KMS-11 (cell line): ENCODE measurements at regions not wholly inside any gene's neighbourhood (a gene's known extent, or its start where the extent isn't known, plus 50 kb on each side); places are given as distances from the start of the nearest gene placed in this dataset.

Experiments
- H2AFZ ChIP-seq: fragments of 200-600 bp; sonication (generic); 2 replicates; pipeline ENCODE4 v1.6.1; 2016; ENCODE audit warnings: antibody characterized with exemption, mixed run types, low read depth
- H3K27ac ChIP-seq: fragments of 200-600 bp; sonication (generic); 2 replicates; pipeline ENCODE4 v1.6.1; 2016; ENCODE audit warnings: mild to moderate bottlenecking, mixed run types
- H3K27me3 ChIP-seq: fragments of 200-600 bp; sonication (generic); 2 replicates; pipeline ENCODE4 v1.6.1; 2017; ENCODE audit warnings: mild to moderate bottlenecking, low read depth, mixed run types, moderate library complexity; ENCODE audit not compliant: insufficient read depth
- H3K36me3 ChIP-seq: fragments of 200-600 bp; sonication (generic); 2 replicates; pipeline ENCODE4 v1.6.1; 2017; ENCODE audit warnings: mild to moderate bottlenecking, mixed run types; ENCODE audit not compliant: insufficient read depth
- H3K4me1 ChIP-seq: fragments of 200-600 bp; sonication (generic); 2 replicates; pipeline ENCODE4 v1.6.1; 2016; ENCODE audit warnings: mild to moderate bottlenecking, low read depth, mixed run types; ENCODE audit not compliant: poor library complexity, severe bottlenecking
- H3K4me2 ChIP-seq: fragments of 200-600 bp; sonication (generic); 2 replicates; pipeline ENCODE4 v1.7.0; 2016; ENCODE audit warnings: mild to moderate bottlenecking, mixed run types
- H3K4me3 ChIP-seq: fragments of 200-600 bp; sonication (generic); IDR thresholded peaks from 2 replicates; pipeline ENCODE4 v1.6.1; 2017; ENCODE audit warnings: low read depth, low read length, mixed read lengths; ENCODE audit not compliant: insufficient read depth
- H3K79me2 ChIP-seq: fragments of 200-600 bp; sonication (generic); 2 replicates; pipeline ENCODE4 v1.6.1; 2016; ENCODE audit warnings: low read depth, mixed run types; ENCODE audit not compliant: insufficient read depth
- H3K9ac ChIP-seq: fragments of 200-600 bp; sonication (generic); 2 replicates; pipeline ENCODE4 v1.6.1; 2016; ENCODE audit warnings: mild to moderate bottlenecking, mixed run types
- H4K20me1 ChIP-seq: fragments of 200-600 bp; sonication (generic); 2 replicates; pipeline ENCODE4 v1.6.1; 2016; ENCODE audit warnings: mild to moderate bottlenecking, mixed run types; ENCODE audit not compliant: insufficient read depth
- TF ChIP-seq, protein P1 (sequence below): fragments of 200-600 bp; sonication (generic); conservative IDR thresholded peaks from 2 replicates; pipeline ENCODE4 v1.6.1; 2017; ENCODE audit warnings: low read depth, mild to moderate bottlenecking, antibody characterized with exemption, low read length, moderate library complexity, mixed read lengths

DNA sequence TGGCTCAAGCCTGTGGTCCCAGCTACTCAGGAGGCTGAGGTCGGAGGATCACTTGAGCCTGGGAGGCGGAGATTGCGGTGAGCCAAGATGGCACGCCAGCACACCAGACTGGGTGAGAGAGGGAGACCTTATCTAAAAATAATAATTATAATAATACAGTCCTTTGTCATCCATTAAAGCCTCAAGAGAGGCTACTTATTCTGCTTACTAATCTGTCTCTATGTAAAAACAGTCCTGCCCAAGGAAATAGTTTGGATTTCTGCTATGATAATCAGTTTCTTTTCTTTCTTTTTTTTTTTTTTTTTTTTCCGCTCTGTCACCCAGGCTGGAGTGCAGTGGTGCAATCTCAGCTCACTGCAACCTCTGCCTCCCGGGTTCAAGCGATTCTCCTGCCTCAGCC lies 228.3 kb downstream of the C1D start:
- Histone ChIP-seq H2AFZ (no peak overlapping the region), H3K79me2 (no peaks in the 10 kb centered on the region), H4K20me1 (no peaks in the 10 kb centered on the region), H3K27me3 (no peaks in the 10 kb centered on the region), H3K4me3 (no peak overlapping the region), H3K4me2 (no peak overlapping the region), H3K27ac (no peak overlapping the region), H3K36me3 (no peaks in the 10 kb centered on the region), H3K9ac (no peak overlapping the region), H3K4me1 (no peaks in the 10 kb centered on the region)
- TF ChIP-seq, protein P1, sequence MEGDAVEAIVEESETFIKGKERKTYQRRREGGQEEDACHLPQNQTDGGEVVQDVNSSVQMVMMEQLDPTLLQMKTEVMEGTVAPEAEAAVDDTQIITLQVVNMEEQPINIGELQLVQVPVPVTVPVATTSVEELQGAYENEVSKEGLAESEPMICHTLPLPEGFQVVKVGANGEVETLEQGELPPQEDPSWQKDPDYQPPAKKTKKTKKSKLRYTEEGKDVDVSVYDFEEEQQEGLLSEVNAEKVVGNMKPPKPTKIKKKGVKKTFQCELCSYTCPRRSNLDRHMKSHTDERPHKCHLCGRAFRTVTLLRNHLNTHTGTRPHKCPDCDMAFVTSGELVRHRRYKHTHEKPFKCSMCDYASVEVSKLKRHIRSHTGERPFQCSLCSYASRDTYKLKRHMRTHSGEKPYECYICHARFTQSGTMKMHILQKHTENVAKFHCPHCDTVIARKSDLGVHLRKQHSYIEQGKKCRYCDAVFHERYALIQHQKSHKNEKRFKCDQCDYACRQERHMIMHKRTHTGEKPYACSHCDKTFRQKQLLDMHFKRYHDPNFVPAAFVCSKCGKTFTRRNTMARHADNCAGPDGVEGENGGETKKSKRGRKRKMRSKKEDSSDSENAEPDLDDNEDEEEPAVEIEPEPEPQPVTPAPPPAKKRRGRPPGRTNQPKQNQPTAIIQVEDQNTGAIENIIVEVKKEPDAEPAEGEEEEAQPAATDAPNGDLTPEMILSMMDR: no peak

- Histone ChIP-seq H3K4me3 (no peak overlapping the region), H3K27me3 (no peaks in the 10 kb centered on the region), H3K79me2 (no peaks in the 10 kb centered on the region), H3K4me2 (no peak overlapping the region), H4K20me1 (no peaks in the 10 kb centered on the region), H2AFZ (no peak overlapping the region), H3K4me1 (no peaks in the 10 kb centered on the region), H3K27ac (no peak overlapping the region), H3K9ac (no peak overlapping the region), H3K36me3 (no peaks in the 10 kb centered on the region)
- TF ChIP-seq, protein P1: no peak
These were observed 227.5 kb downstream of the C1D start for GRCh38 chr2:67835266-67835665.

DNA sequence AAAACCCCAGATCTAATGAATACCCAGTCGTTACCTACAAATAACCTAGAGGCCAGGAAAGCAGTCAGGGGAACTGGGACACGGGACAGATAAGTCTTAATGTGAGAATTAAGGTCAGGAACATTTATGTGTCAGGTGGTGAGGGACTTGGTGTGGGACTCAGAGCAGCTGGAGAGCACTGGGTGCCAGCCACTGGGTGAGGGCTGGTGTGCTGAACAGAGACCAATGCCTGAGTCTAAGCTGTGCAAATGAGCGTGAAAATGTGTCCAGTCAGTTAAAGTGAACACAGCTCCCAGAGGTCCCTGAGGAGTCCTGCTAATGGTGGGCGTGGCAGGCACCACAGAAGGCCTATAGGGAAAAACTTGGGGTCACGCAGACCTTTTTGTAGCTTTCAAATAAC lies 225.9 kb downstream of the C1D start:
- Histone ChIP-seq H3K9ac (no peak overlapping the region), H4K20me1 (no peaks in the 10 kb centered on the region), H3K4me2 (no peak overlapping the region), H3K27me3 (no peaks in the 10 kb centered on the region), H3K79me2 (no peaks in the 10 kb centered on the region), H2AFZ (no peak overlapping the region), H3K4me1 (no peaks in the 10 kb centered on the region), H3K36me3 (no peaks in the 10 kb centered on the region), H3K27ac (no peak overlapping the region), H3K4me3 (no peak overlapping the region)
- TF ChIP-seq, protein P1: no peak

- Histone ChIP-seq H3K36me3 (no peaks in the 10 kb centered on the region), H2AFZ (no peak overlapping the region), H3K27me3 (no peaks in the 10 kb centered on the region), H4K20me1 (no peaks in the 10 kb centered on the region), H3K4me2 (no peak overlapping the region), H3K9ac (no peak overlapping the region), H3K27ac (no peak overlapping the region), H3K79me2 (no peaks in the 10 kb centered on the region), H3K4me1 (no peaks in the 10 kb centered on the region), H3K4me3 (no peak overlapping the region)
- TF ChIP-seq, protein P1: no peak
These were observed 224.6 kb downstream of the C1D start for GRCh38 chr2:67838205-67838604.
